Activated naive CD4-positive, alpha-beta T cell treated with anti-CD3 and anti-CD28 coated beads, Interleukin-2, amount 10 ng/mL, durations not matched to agents 7 days and 5 days (primary cell): ENCODE measurements at regions not wholly inside any gene's neighbourhood (a gene's known extent, or its start where the extent isn't known, plus 50 kb on each side); places are given as distances from the start of the nearest gene placed in this dataset.
"Not testable (repeated sequence)": the region's sequence is repeated elsewhere in the genome, so short reads cannot be mapped to it uniquely, and the experiment has no call there.

Source experiments
- CTCF ChIA-PET: fragments of 350-600 bp; sonication (Branson Sonifier 250); formaldehyde crosslinking; loops from one replicate; lab custom pipeline; 2021; ENCODE audit warnings: antibody characterized with exemption; lab: Charles Lee
- DNase-seq: peaks from one replicate; pipeline ENCODE4 v3.0.0-alpha.2; 2020
- H3K27ac Mint-ChIP-seq: one replicate; pipeline ENCODE4 v1.8.0; 2021; ENCODE audit warnings: mild to moderate bottlenecking, moderate library complexity, mixed read lengths
- H3K27me3 Mint-ChIP-seq: one replicate; pipeline ENCODE4 v1.8.0; 2021; ENCODE audit warnings: mild to moderate bottlenecking, mixed read lengths
- H3K36me3 Mint-ChIP-seq: one replicate; pipeline ENCODE4 v1.8.0; 2021; ENCODE audit warnings: mixed read lengths
- H3K4me1 Mint-ChIP-seq: one replicate; pipeline ENCODE4 v1.8.0; 2021; ENCODE audit warnings: mixed read lengths
- H3K4me3 Mint-ChIP-seq: one replicate; pipeline ENCODE4 v1.8.0; 2021; ENCODE audit warnings: mild to moderate bottlenecking, moderate library complexity, mixed read lengths
- H3K9me3 Mint-ChIP-seq: one replicate; pipeline ENCODE4 v1.8.0; 2021; ENCODE audit warnings: mixed read lengths

DNA sequence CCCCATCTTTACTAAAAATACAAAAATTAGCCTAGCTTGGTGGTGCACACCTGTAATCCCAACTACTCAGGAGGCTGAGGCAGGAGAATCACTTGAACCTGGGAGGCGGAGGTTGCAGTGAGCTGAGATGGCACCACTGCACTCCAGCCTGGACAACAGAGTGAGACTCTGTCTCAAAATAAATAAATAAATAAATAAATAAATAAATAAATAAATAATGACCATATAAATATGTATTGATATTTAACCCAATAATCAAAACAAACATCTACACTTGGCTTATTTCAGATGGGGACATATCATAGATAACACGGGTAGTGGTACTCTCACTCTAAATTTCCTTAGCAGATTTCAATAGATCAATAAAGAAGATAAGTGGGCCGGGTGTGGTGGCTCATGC is 1923.7 kb upstream of the AGA start:
- H3K27ac Mint-ChIP-seq, H3K36me3 Mint-ChIP-seq, H3K4me3 Mint-ChIP-seq, DNase-seq, H3K27me3 Mint-ChIP-seq, H3K9me3 Mint-ChIP-seq, H3K4me1 Mint-ChIP-seq, CTCF ChIA-PET: not testable (repeated sequence)

GRCh38 chr4:179372242-179372641 is 1930.0 kb upstream of the AGA start:
- Mint-ChIP-seq H3K36me3 (no peaks in the 10 kb centered on the region), H3K27ac (no peak overlapping the region), H3K4me1 (no peaks in the 10 kb centered on the region)

GRCh38 chr4:179372746-179373145 is 1930.5 kb upstream of the AGA start:
- no peaks in the 10 kb centered on the region for H3K4me1 Mint-ChIP-seq
- peaks cover 9% of the 10 kb centered on the region for H3K9me3 Mint-ChIP-seq
- H3K27me3 Mint-ChIP-seq: no peaks in the 10 kb centered on the region
- no peak overlapping the region for H3K4me3 Mint-ChIP-seq
- no peak for DNase-seq
- no peak overlapping the region for H3K27ac Mint-ChIP-seq
- H3K36me3 Mint-ChIP-seq: no peaks in the 10 kb centered on the region
- CTCF ChIA-PET: no interaction called here

More at GRCh38 chr4:179372242-179372641, 1930.0 kb upstream of the AGA start:
- no peak for DNase-seq
- CTCF ChIA-PET: no interaction called here
- peaks cover 9% of the 10 kb centered on the region for H3K9me3 Mint-ChIP-seq
- H3K27me3 Mint-ChIP-seq: no peaks in the 10 kb centered on the region
- no peak overlapping the region for H3K4me3 Mint-ChIP-seq

GRCh38 chr4:179378847-179379246 is 1936.6 kb upstream of the AGA start:
- H3K27me3 Mint-ChIP-seq, H3K27ac Mint-ChIP-seq, CTCF ChIA-PET, H3K36me3 Mint-ChIP-seq, H3K4me1 Mint-ChIP-seq, DNase-seq, H3K4me3 Mint-ChIP-seq: not testable (repeated sequence)
- H3K9me3 Mint-ChIP-seq: peaks cover 11% of the 10 kb centered on the region

DNA sequence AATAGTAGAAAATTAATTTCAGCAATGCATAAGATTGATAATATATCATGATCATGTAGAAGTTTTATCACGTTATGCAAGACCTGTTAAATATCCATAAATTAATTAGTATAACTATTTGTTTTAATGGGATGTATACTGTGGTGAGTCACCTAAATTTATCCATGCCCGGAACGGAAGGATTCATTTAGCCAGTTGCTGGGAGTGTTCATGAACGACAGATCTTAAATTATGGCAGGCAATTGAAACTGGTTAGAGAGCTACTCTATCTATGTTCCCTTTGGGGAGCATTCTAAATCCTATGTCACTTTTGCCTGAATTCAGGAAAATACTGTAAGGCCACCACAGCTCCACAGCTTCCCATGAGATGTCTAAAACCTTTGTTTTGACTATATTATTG is 1950.5 kb upstream of the AGA start:
- CTCF ChIA-PET: no interaction called here
- Mint-ChIP-seq H3K27ac (no peak overlapping the region), H3K27me3 (no peaks in the 10 kb centered on the region), H3K4me3 (no peak overlapping the region), H3K9me3 (peaks cover 8% of the 10 kb centered on the region), H3K4me1 (no peaks in the 10 kb centered on the region), H3K36me3 (no peaks in the 10 kb centered on the region)
- no peak for DNase-seq

- Mint-ChIP-seq H3K4me3 (no peak overlapping the region), H3K4me1 (no peaks in the 10 kb centered on the region), H3K27me3 (no peaks in the 10 kb centered on the region), H3K27ac (no peak overlapping the region), H3K9me3 (peaks cover 6% of the 10 kb centered on the region), H3K36me3 (no peaks in the 10 kb centered on the region)
- no peak for DNase-seq
- CTCF ChIA-PET: no interaction called here
Observed at GRCh38 chr4:179398414-179398813, 1956.2 kb upstream of the AGA start.

DNA sequence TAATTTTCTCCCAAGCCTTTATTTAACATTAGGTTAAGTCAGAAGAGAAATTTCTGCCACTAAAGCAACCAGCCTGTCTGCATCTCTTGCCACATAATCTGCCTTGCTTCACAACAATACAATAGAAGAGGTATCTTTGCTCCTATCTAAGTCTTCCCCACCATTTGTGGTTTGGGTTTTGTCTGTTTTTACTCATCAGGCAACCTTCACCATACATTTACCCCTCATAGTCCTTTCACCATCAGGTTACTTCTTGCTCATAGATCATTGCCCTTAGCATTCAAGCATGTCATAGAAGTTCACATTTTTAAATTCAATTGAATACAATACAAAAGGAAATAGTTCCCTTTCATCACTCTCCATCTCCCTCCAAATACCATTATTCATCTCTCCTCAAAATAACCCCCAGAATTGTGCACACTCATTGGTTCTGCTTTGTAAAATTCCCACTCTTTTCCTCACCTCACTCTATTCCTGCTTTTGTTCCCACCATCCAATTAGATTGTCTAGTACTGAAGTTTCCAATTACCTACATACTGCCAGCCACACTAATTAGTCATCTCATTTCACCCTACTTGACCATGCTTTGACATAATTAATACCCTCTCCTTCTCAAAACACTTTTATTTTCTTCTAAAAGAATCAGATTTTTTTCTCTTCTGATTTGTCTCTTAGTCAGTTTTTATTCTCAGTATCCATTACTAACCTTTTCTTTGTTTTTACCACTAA is 1957.0 kb upstream of the AGA start:
- no peak for DNase-seq
- Mint-ChIP-seq H3K36me3 (no peaks in the 10 kb centered on the region), H3K9me3 (peaks cover 9% of the 10 kb centered on the region), H3K4me1 (no peaks in the 10 kb centered on the region), H3K27ac (no peak overlapping the region), H3K4me3 (no peak overlapping the region), H3K27me3 (no peaks in the 10 kb centered on the region)
- CTCF ChIA-PET: no interaction called here

DNA sequence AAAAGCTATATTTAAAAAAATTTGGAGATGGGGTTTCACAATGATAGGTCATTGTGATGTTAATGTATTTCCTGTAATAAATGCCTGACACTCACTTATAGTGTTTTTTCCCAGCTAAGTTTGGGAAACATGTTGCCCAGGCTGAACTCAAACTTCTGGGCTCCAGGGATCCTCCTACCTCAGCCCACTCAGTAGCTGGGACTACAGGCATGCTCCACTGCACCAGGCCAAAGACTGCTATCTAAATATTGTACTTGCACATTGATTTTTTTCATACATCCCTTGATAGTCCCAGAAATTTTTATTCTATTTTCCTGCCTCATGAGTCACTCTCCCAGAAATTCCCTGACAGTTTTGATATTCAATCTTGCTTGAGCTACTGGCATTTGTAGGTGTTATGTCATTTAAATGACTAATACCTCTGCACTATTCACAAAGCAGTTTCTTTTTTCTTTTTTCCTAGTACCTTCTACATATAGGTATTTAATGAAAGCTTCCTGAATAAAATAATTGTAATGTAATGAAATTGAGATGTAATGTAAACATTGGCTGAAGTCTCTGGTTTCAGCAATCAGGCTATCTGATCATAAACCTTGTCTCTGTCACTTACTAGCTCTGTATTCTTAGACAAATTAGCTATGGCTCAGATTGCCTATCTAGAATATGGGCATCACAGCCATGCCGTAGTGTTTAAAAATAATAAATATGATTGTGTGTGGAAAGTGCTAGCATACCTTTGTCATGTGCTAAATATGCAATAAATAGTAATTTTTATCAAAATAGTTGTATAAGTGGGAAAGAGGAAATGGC is 1973.0 kb upstream of the AGA start:
- H3K27ac Mint-ChIP-seq: no peak overlapping the region
- CTCF ChIA-PET: no interaction called here
- no peak for DNase-seq
- no peak overlapping the region for H3K4me3 Mint-ChIP-seq
- H3K36me3 Mint-ChIP-seq: no peaks in the 10 kb centered on the region
- peaks cover 3% of the 10 kb centered on the region for H3K9me3 Mint-ChIP-seq
- H3K27me3 Mint-ChIP-seq: no peaks in the 10 kb centered on the region
- H3K4me1 Mint-ChIP-seq: no peaks in the 10 kb centered on the region

DNA sequence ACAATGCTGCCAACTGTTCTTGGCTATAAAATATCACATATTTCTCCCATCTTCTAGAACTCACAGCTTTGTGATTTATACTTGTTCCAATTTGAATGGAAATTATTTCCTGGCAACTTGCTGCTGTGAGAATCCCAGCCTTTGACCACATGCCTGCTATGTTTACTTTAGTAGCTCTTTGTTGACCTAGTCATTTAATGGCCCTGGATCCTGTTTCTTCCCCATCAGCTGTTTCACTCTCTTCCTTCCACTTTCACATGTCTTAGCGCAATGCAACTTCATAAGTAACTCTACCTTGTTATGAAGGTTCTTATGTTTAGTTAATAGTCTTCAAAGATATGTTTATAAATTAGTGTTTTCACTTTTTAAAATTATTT is 1973.6 kb upstream of the AGA start:
- no peaks in the 10 kb centered on the region for H3K27me3 Mint-ChIP-seq
- no peaks in the 10 kb centered on the region for H3K36me3 Mint-ChIP-seq
- H3K27ac Mint-ChIP-seq: no peak overlapping the region
- H3K9me3 Mint-ChIP-seq: peaks cover 3% of the 10 kb centered on the region
- H3K4me3 Mint-ChIP-seq: no peak overlapping the region
- no peak for DNase-seq
- H3K4me1 Mint-ChIP-seq: no peaks in the 10 kb centered on the region
- CTCF ChIA-PET: no interaction called here

GRCh38 chr4:179417357-179417756 is 1975.1 kb upstream of the AGA start:
- H3K27me3 Mint-ChIP-seq: no peaks in the 10 kb centered on the region
- no peaks in the 10 kb centered on the region for H3K36me3 Mint-ChIP-seq
- H3K27ac Mint-ChIP-seq: no peak overlapping the region
- no peak overlapping the region for H3K4me3 Mint-ChIP-seq
- H3K4me1 Mint-ChIP-seq: no peaks in the 10 kb centered on the region
- no peak for DNase-seq
- peaks cover 3% of the 10 kb centered on the region for H3K9me3 Mint-ChIP-seq
- CTCF ChIA-PET: no interaction called here

DNA sequence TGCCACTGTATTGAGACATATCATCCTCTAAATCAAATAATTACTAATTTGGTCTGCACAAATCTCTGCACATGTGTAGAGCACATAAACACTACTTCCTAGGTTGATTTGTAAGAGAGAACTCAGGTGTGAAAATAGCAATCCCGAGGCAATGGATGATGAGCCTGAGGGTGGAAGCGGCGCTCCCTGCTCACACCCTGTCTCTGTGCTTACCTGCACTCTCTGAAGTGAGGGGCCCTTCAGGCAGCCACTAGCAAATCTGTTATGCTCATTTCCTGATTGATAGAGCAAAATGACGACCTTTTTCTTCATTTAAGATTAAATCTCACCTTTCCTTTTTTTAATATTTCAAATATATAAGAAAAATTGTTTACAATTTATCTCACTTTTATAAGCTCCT is 1995.7 kb upstream of the AGA start:
- peaks cover 4% of the 10 kb centered on the region for H3K9me3 Mint-ChIP-seq
- no peaks in the 10 kb centered on the region for H3K36me3 Mint-ChIP-seq
- no peak overlapping the region for H3K4me3 Mint-ChIP-seq
- H3K4me1 Mint-ChIP-seq: no peaks in the 10 kb centered on the region
- no peak overlapping the region for H3K27ac Mint-ChIP-seq
- no peak for DNase-seq
- H3K27me3 Mint-ChIP-seq: no peaks in the 10 kb centered on the region
- CTCF ChIA-PET: no interaction called here

DNA sequence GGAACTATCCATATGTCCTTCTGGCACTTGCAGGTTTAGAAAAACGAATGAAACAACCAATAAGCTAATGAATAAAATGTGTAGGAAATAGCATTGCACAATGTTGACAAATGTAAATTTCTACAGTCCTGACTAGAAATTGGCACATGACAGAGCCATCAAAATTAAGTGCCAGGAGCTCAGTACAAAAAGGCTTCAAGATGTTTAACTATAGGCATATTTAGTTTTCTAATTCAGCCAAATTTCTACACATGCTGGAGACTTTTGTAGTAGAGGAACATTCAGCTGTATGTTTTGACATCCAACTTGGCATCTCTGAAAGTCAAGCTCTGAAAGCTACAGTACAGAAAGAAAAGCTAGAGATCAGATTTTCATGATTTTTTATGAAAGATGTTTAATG is 1999.4 kb upstream of the AGA start:
- peaks cover 2% of the 10 kb centered on the region for H3K9me3 Mint-ChIP-seq
- CTCF ChIA-PET: no interaction called here
- no peak for DNase-seq
- H3K4me3 Mint-ChIP-seq: no peak overlapping the region
- H3K36me3 Mint-ChIP-seq: no peaks in the 10 kb centered on the region
- no peaks in the 10 kb centered on the region for H3K27me3 Mint-ChIP-seq
- H3K27ac Mint-ChIP-seq: no peak overlapping the region
- H3K4me1 Mint-ChIP-seq: no peaks in the 10 kb centered on the region

GRCh38 chr4:179447308-179447707 is 2005.1 kb upstream of the AGA start:
- CTCF ChIA-PET: no interaction called here
- no peaks in the 10 kb centered on the region for H3K27me3 Mint-ChIP-seq
- no peak overlapping the region for H3K4me3 Mint-ChIP-seq
- peaks cover 2% of the 10 kb centered on the region for H3K9me3 Mint-ChIP-seq
- H3K4me1 Mint-ChIP-seq: no peaks in the 10 kb centered on the region
- no peaks in the 10 kb centered on the region for H3K36me3 Mint-ChIP-seq
- no peak for DNase-seq
- no peak overlapping the region for H3K27ac Mint-ChIP-seq

GRCh38 chr4:179465131-179465797 is 2023.0 kb upstream of the AGA start:
- no peak overlapping the region for H3K4me3 Mint-ChIP-seq
- H3K36me3 Mint-ChIP-seq: no peaks in the 10 kb centered on the region
- DNase-seq: no peak
- CTCF ChIA-PET: no interaction called here
- no peaks in the 10 kb centered on the region for H3K27me3 Mint-ChIP-seq
- no peaks in the 10 kb centered on the region for H3K4me1 Mint-ChIP-seq
- peaks cover 2% of the 10 kb centered on the region for H3K9me3 Mint-ChIP-seq
- no peak overlapping the region for H3K27ac Mint-ChIP-seq

DNA sequence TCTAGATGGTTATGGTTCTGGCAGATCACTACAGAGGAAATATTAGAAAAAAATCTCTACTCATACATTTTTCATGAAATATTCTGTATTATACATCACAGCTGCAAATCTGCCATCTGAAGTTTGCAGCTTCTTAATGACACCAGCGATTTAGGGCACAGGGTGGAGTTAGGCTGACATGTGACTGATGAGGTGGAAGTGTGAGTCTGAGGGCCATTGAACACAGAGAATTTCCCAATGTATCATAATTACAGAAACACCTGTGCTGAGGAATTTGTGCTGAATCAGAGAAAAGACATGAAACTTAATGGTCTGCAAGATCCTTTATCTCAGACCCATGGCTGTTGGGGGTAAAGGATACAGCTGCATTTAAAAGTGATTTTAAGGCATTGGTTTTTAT is 2025.6 kb upstream of the AGA start:
- H3K9me3 Mint-ChIP-seq: peaks cover 7% of the 10 kb centered on the region
- no peaks in the 10 kb centered on the region for H3K27me3 Mint-ChIP-seq
- no peak overlapping the region for H3K27ac Mint-ChIP-seq
- CTCF ChIA-PET: no interaction called here
- no peaks in the 10 kb centered on the region for H3K36me3 Mint-ChIP-seq
- H3K4me1 Mint-ChIP-seq: no peaks in the 10 kb centered on the region
- H3K4me3 Mint-ChIP-seq: no peak overlapping the region
- DNase-seq: no peak
